GM12891 (cell line): ENCODE measurements at regions not wholly inside any gene's neighbourhood (a gene's known extent, or its start where the extent isn't known, plus 50 kb on each side); places are given as distances from the start of the nearest gene placed in this dataset.

Source experiments
- DNase-seq: peaks from one replicate; pipeline ENCODE4 v3.0.0; 2011; ENCODE audit warnings: low spot score; ENCODE audit not compliant: insufficient read length
- FAIRE-seq: peaks from 2 replicates; lab custom pipeline; 2011; peaks lifted over from hg19 to GRCh38; lab: Jason Lieb, UNC
- PAX5 ChIP-seq: IDR thresholded peaks from 2 replicates; pipeline ENCODE4 v1.6.1; 2011; ENCODE audit warnings: low read length, moderate library complexity, mild to moderate bottlenecking; ENCODE audit not compliant: insufficient read depth, severe bottlenecking
- POLR2A ChIP-seq: IDR thresholded peaks from 2 replicates; pipeline ENCODE4 v1.6.1; 2011; ENCODE audit warnings: low read depth, low read length, control low read depth
- POLR2AphosphoS5 ChIP-seq: IDR thresholded peaks from 2 replicates; pipeline ENCODE4 v1.6.1; 2011; ENCODE audit warnings: low read depth, low read length, control low read depth
- POU2F2 ChIP-seq: IDR thresholded peaks from 2 replicates; pipeline ENCODE4 v1.6.1; 2011; ENCODE audit warnings: low read depth, mild to moderate bottlenecking, control low read depth, low read length, moderate library complexity
- SPI1 ChIP-seq: IDR thresholded peaks from 2 replicates; pipeline ENCODE4 v1.6.1; 2011; ENCODE audit warnings: low read depth, low read length, control low read depth
- TAF1 ChIP-seq: IDR thresholded peaks from 2 replicates; pipeline ENCODE4 v1.6.1; 2011; ENCODE audit warnings: low read depth, low read length, control low read depth

GRCh38 chr11:64492561-64492960 lies 63.2 kb upstream of the SLC22A11 start:
- TF ChIP-seq POU2F2 (no peak), POLR2A (no peak), TAF1 (no peak), PAX5 (no peak), POLR2AphosphoS5 (no peak), SPI1 (no peak)
- FAIRE-seq = no peak
- DNase-seq = no peak

- DNase-seq = no peak
- no peak for FAIRE-seq
- no peak for TF ChIP-seq TAF1
- no peak for TF ChIP-seq POLR2AphosphoS5
- TF ChIP-seq SPI1 = no peak
- no peak for TF ChIP-seq POU2F2
These were observed 57.6 kb upstream of the SLC22A11 start for GRCh38 chr11:64498136-64498535.

GRCh38 chr11:64499261-64500004 lies 56.3 kb upstream of the SLC22A11 start:
- TF ChIP-seq POLR2A (no peak), TAF1 (no peak), POLR2AphosphoS5 (no peak), SPI1 (no peak), PAX5 (no peak), POU2F2 (no peak)
- DNase-seq (no peak), FAIRE-seq (no peak)

GRCh38 chr11:64500176-64501013 lies 55.3 kb upstream of the SLC22A11 start:
- TF ChIP-seq SPI1 (no peak), POLR2A (no peak), POLR2AphosphoS5 (no peak), TAF1 (no peak), PAX5 (no peak), POU2F2 (no peak)
- FAIRE-seq (no peak), DNase-seq (no peak)

- no peak for FAIRE-seq
- no peak for DNase-seq
These were observed 54.0 kb upstream of the SLC22A11 start for GRCh38 chr11:64501500-64502427.

GRCh38 chr11:64502634-64503033 lies 53.1 kb upstream of the SLC22A11 start:
- FAIRE-seq (no peak), DNase-seq (no peak)

More at GRCh38 chr11:64501500-64502427, 54.0 kb upstream of the SLC22A11 start:
- no peak for TF ChIP-seq PAX5
- no peak for TF ChIP-seq POLR2AphosphoS5
- no peak for TF ChIP-seq POLR2A
- no peak for TF ChIP-seq POU2F2
- TF ChIP-seq TAF1 = no peak

GRCh38 chr11:64503186-64503753 lies 52.5 kb upstream of the SLC22A11 start:
- no peak for DNase-seq
- no peak for FAIRE-seq
- TF ChIP-seq POLR2A (no peak), POU2F2 (no peak), TAF1 (no peak), SPI1 (no peak), PAX5 (no peak), POLR2AphosphoS5 (no peak)

More at GRCh38 chr11:64502634-64503033, 53.1 kb upstream of the SLC22A11 start:
- TF ChIP-seq PAX5 (no peak), POLR2A (no peak), POLR2AphosphoS5 (no peak), POU2F2 (no peak), TAF1 (no peak), SPI1 (no peak)

GRCh38 chr11:64504999-64505398 lies 50.7 kb upstream of the SLC22A11 start:
- FAIRE-seq (no peak), DNase-seq (no peak)
- no peak for TF ChIP-seq POLR2AphosphoS5
- TF ChIP-seq SPI1 = no peak
- TF ChIP-seq POU2F2 = no peak
- no peak for TF ChIP-seq TAF1
- TF ChIP-seq POLR2A = no peak
- no peak for TF ChIP-seq PAX5
